ENCODE measurements at regions not wholly inside any gene's neighbourhood (a gene's known extent, or its start where the extent isn't known, plus 50 kb on each side); places are given as distances from the start of the nearest gene placed in this dataset.

GRCh38 chr9:99614341-99614740 lies 207.3 kb upstream of the NR4A3 start:
- Histone ChIP-seq H3K36me3 (no peaks in the 10 kb centered on the region), H3K4me1 (no peaks in the 10 kb centered on the region), H3K4me3 (ENCODE audit: low read depth, low read length) (no peak overlapping the region), H3K27me3 (no peaks in the 10 kb centered on the region), H3K9me3 (no peaks in the 10 kb centered on the region)
- TF ChIP-seq CTCF (IDR thresholded peaks at IDR 0.05; ENCODE audit: low read depth, low read length): no peak
- no peak for DNase-seq

- Histone ChIP-seq H3K27me3 (no peaks in the 10 kb centered on the region), H3K9me3 (no peaks in the 10 kb centered on the region), H3K36me3 (no peaks in the 10 kb centered on the region), H3K4me3 (ENCODE audit: low read depth, low read length) (no peak overlapping the region), H3K4me1 (no peaks in the 10 kb centered on the region)
- TF ChIP-seq CTCF (IDR thresholded peaks at IDR 0.05; ENCODE audit: low read depth, low read length): no peak
- DNase-seq: no peak
These were observed 200.6 kb upstream of the NR4A3 start for GRCh38 chr9:99621040-99621439.

GRCh38 chr9:99622679-99623078 lies 199.0 kb upstream of the NR4A3 start:
- no peaks in the 10 kb centered on the region for H3K27me3 ChIP-seq
- H3K4me1 ChIP-seq: no peaks in the 10 kb centered on the region
- DNase-seq: no peak
- no peaks in the 10 kb centered on the region for H3K9me3 ChIP-seq
- H3K4me3 ChIP-seq (ENCODE audit: low read depth, low read length): no peak overlapping the region
- no peak for TF ChIP-seq CTCF (IDR thresholded peaks at IDR 0.05; ENCODE audit: low read depth, low read length)
- H3K36me3 ChIP-seq: no peaks in the 10 kb centered on the region

GRCh38 chr9:99623780-99624364 lies 197.8 kb upstream of the NR4A3 start:
- Histone ChIP-seq H3K36me3 (no peaks in the 10 kb centered on the region), H3K4me3 (ENCODE audit: low read depth, low read length) (no peak overlapping the region), H3K27me3 (no peaks in the 10 kb centered on the region), H3K9me3 (no peaks in the 10 kb centered on the region), H3K4me1 (no peaks in the 10 kb centered on the region)
- no peak for DNase-seq
- no peak for TF ChIP-seq CTCF (IDR thresholded peaks at IDR 0.05; ENCODE audit: low read depth, low read length)

GRCh38 chr9:99624499-99625233 lies 197.0 kb upstream of the NR4A3 start:
- no peak overlapping the region for H3K4me3 ChIP-seq (ENCODE audit: low read depth, low read length)
- H3K4me1 ChIP-seq: no peaks in the 10 kb centered on the region
- no peak for TF ChIP-seq CTCF (IDR thresholded peaks at IDR 0.05; ENCODE audit: low read depth, low read length)

GRCh38 chr9:99626426-99626825 lies 195.3 kb upstream of the NR4A3 start:
- Histone ChIP-seq H3K4me3 (ENCODE audit: low read depth, low read length) (no peak overlapping the region), H3K4me1 (no peaks in the 10 kb centered on the region), H3K36me3 (no peaks in the 10 kb centered on the region), H3K9me3 (no peaks in the 10 kb centered on the region), H3K27me3 (no peaks in the 10 kb centered on the region)
- no peak for DNase-seq
- no peak for TF ChIP-seq CTCF (IDR thresholded peaks at IDR 0.05; ENCODE audit: low read depth, low read length)

More at GRCh38 chr9:99624499-99625233, 197.0 kb upstream of the NR4A3 start:
- Histone ChIP-seq H3K36me3 (no peaks in the 10 kb centered on the region), H3K27me3 (no peaks in the 10 kb centered on the region), H3K9me3 (no peaks in the 10 kb centered on the region)
- DNase-seq: no peak

Measured in BE2C (cell line).